Hepatocyte (in vitro differentiated cells): ENCODE measurements at regions not wholly inside any gene's neighbourhood (a gene's known extent, or its start where the extent isn't known, plus 50 kb on each side); places are given as distances from the start of the nearest gene placed in this dataset.

ENCODE experiments used
- DNase-seq: peaks from one replicate; pipeline ENCODE4 v3.0.0-alpha.2; 2016; ENCODE audit warnings: low spot score
- H2AFZ ChIP-seq: fragments of 200-600 bp; sonication (generic); 2 replicates; pipeline ENCODE4 v1.6.0; 2016; ENCODE audit warnings: antibody characterized with exemption, mild to moderate bottlenecking
- H3K27ac ChIP-seq: fragments of 200-600 bp; sonication (generic); 2 replicates; pipeline ENCODE4 v1.5.1; 2016; ENCODE audit warnings: mild to moderate bottlenecking
- H3K27me3 ChIP-seq: fragments of 200-600 bp; sonication (generic); 2 replicates; pipeline ENCODE4 v1.6.1; 2016
- H3K36me3 ChIP-seq: fragments of 200-600 bp; sonication (generic); replicated peaks from 2 replicates; pipeline ENCODE4 v1.5.1; 2016; ENCODE audit warnings: low read depth; ENCODE audit not compliant: insufficient read depth
- H3K4me1 ChIP-seq: fragments of 200-600 bp; sonication (generic); 2 replicates; pipeline ENCODE4 v1.5.1; 2016; ENCODE audit warnings: mild to moderate bottlenecking, moderate library complexity; ENCODE audit not compliant: insufficient read depth
- H3K4me2 ChIP-seq: fragments of 200-600 bp; sonication (generic); 2 replicates; pipeline ENCODE4 v1.6.0; 2016
- H3K4me3 ChIP-seq: fragments of 200-600 bp; sonication (generic); 2 replicates; pipeline ENCODE4 v1.5.1; 2016; ENCODE audit warnings: mild to moderate bottlenecking
- H3K79me2 ChIP-seq: fragments of 200-600 bp; sonication (generic); 2 replicates; pipeline ENCODE4 v1.6.0; 2017; ENCODE audit warnings: mild to moderate bottlenecking
- H3K9me2 ChIP-seq: fragments of 200-600 bp; sonication (generic); replicated peaks from 2 replicates; pipeline ENCODE4 v1.6.0; 2017; ENCODE audit warnings: mild to moderate bottlenecking; ENCODE audit not compliant: insufficient read depth
- H3K9me3 ChIP-seq: fragments of 200-600 bp; sonication (generic); 2 replicates; pipeline ENCODE4 v1.5.1; 2016; ENCODE audit warnings: low read depth, mild to moderate bottlenecking
- H4K20me1 ChIP-seq: fragments of 200-600 bp; sonication (generic); 2 replicates; pipeline ENCODE4 v1.6.0; 2016; ENCODE audit warnings: mild to moderate bottlenecking; ENCODE audit not compliant: insufficient read depth, poor library complexity, severe bottlenecking
- CTCF ChIP-seq: fragments of 200-600 bp; sonication (generic); IDR thresholded peaks from 2 replicates; pipeline ENCODE4 v1.5.1; 2016; ENCODE audit warnings: antibody characterized with exemption, mild to moderate bottlenecking; ENCODE audit not compliant: poor library complexity
- EZH2 ChIP-seq: fragments of 200-600 bp; sonication (generic); IDR thresholded peaks from 2 replicates; pipeline ENCODE4 v1.6.1; 2016; ENCODE audit warnings: antibody characterized with exemption, mild to moderate bottlenecking, borderline replicate concordance
- EZH2phosphoT487 ChIP-seq: fragments of 200-600 bp; sonication (generic); IDR thresholded peaks from one replicate; pipeline ENCODE4 v1.6.1; 2018; ENCODE audit warnings: antibody characterized with exemption, mild to moderate bottlenecking, low read depth, moderate library complexity; ENCODE audit not compliant: unreplicated experiment, severe bottlenecking
- WGBS: methylation state at CpG from one replicate; pipeline ENCODE4 v1.1.6; 2016; ENCODE audit warnings: low lambda C conversion rate; ENCODE audit errors: missing lambda C conversion rate; 5-methylcytosine and 5-hydroxymethylcytosine counted together

GRCh38 chr15:47473832-47474231, 243.5 kb upstream of the SEMA6D start:
- 89% methylated on average over 4 of the region's 4 CpGs for WGBS
- Histone ChIP-seq H3K27ac (no peak overlapping the region), H3K79me2 (no peaks in the 10 kb centered on the region), H3K36me3 (no peaks in the 10 kb centered on the region), H3K9me3 (no peaks in the 10 kb centered on the region), H3K4me1 (no peaks in the 10 kb centered on the region), H4K20me1 (no peaks in the 10 kb centered on the region), H3K4me3 (no peak overlapping the region), H3K4me2 (no peak overlapping the region), H2AFZ (no peak overlapping the region), H3K27me3 (no peaks in the 10 kb centered on the region), H3K9me2 (no peaks in the 10 kb centered on the region)
- DNase-seq: no peak
- TF ChIP-seq EZH2 (no peak), EZH2phosphoT487 (no peak), CTCF (no peak)

GRCh38 chr15:47475336-47475735, 242.0 kb upstream of the SEMA6D start:
- Histone ChIP-seq H3K79me2 (no peaks in the 10 kb centered on the region), H3K4me2 (no peak overlapping the region), H3K36me3 (no peaks in the 10 kb centered on the region), H3K4me3 (no peak overlapping the region), H4K20me1 (no peaks in the 10 kb centered on the region), H2AFZ (no peak overlapping the region), H3K4me1 (no peaks in the 10 kb centered on the region), H3K9me3 (no peaks in the 10 kb centered on the region), H3K27ac (no peak overlapping the region), H3K9me2 (no peaks in the 10 kb centered on the region), H3K27me3 (no peaks in the 10 kb centered on the region)
- 95% methylated on average over 2 of the region's 2 CpGs for WGBS
- TF ChIP-seq EZH2phosphoT487 (no peak), CTCF (no peak), EZH2 (no peak)
- DNase-seq: no peak

GRCh38 chr15:47477341-47477740, 240.0 kb upstream of the SEMA6D start:
- H3K9me3 ChIP-seq: no peaks in the 10 kb centered on the region
- H3K27ac ChIP-seq: no peak overlapping the region
- no peaks in the 10 kb centered on the region for H3K79me2 ChIP-seq
- H3K4me1 ChIP-seq: no peaks in the 10 kb centered on the region
- no peaks in the 10 kb centered on the region for H3K36me3 ChIP-seq
- no peaks in the 10 kb centered on the region for H3K9me2 ChIP-seq
- H3K27me3 ChIP-seq: no peaks in the 10 kb centered on the region
- no peak overlapping the region for H3K4me2 ChIP-seq
- no peak overlapping the region for H2AFZ ChIP-seq
- DNase-seq: no peak
- H3K4me3 ChIP-seq: no peak overlapping the region
- H4K20me1 ChIP-seq: no peaks in the 10 kb centered on the region
- TF ChIP-seq CTCF (no peak), EZH2 (no peak), EZH2phosphoT487 (no peak)

- Histone ChIP-seq H4K20me1 (no peaks in the 10 kb centered on the region), H3K4me2 (no peak overlapping the region), H3K4me3 (no peak overlapping the region), H3K27ac (no peak overlapping the region), H2AFZ (no peak overlapping the region), H3K9me3 (no peaks in the 10 kb centered on the region), H3K4me1 (no peaks in the 10 kb centered on the region), H3K9me2 (no peaks in the 10 kb centered on the region), H3K79me2 (no peaks in the 10 kb centered on the region), H3K36me3 (no peaks in the 10 kb centered on the region), H3K27me3 (no peaks in the 10 kb centered on the region)
- TF ChIP-seq CTCF (no peak), EZH2 (no peak), EZH2phosphoT487 (no peak)
- 72% methylated on average over 3 of the region's 3 CpGs for WGBS
- DNase-seq: no peak
Measured at GRCh38 chr15:47484059-47484458, 233.2 kb upstream of the SEMA6D start.
